ENCODE measurements at regions not wholly inside any gene's neighbourhood (a gene's known extent, or its start where the extent isn't known, plus 50 kb on each side); places are given as distances from the start of the nearest gene placed in this dataset.
"Not testable (repeated sequence)": the region's sequence is repeated elsewhere in the genome, so short reads cannot be mapped to it uniquely, and the experiment has no call there.

- no peak for DNase-seq (ENCODE audit: low spot score)
These were observed 804.4 kb downstream of the EPHA4 start for GRCh38 chr2:220767591-220768255.

DNA sequence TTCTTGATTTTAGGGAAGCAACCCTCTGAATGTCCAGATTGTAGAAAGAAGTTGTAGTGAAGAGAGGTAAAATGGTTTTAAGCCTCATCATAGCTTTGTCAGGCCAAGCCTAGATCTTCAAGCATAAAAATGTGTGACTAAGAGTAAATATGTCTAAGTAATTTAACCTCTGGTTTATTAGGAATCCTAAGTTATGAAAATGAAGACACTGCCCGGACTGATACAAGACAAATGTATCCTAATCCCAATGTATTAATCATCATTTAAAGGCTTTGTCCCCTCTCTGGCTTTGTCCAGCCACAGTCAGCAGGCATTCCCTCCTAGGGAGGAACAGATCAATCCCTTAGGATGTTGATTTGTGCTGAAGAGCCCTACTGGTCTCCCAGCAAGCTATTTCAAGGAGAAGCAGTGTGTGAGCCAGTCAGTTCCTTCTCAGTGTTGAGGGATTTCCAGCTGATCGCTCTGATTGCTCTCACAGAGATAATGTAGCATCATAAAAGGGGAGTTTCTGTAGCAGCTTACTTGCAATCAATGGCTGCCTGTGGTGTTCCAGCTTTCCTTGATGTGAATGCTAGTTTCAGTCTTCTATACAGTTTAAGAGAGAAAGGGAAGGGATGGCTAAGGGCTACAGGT lies 796.1 kb downstream of the EPHA4 start:
- DNase-seq (ENCODE audit: low spot score) = no peak

DNA sequence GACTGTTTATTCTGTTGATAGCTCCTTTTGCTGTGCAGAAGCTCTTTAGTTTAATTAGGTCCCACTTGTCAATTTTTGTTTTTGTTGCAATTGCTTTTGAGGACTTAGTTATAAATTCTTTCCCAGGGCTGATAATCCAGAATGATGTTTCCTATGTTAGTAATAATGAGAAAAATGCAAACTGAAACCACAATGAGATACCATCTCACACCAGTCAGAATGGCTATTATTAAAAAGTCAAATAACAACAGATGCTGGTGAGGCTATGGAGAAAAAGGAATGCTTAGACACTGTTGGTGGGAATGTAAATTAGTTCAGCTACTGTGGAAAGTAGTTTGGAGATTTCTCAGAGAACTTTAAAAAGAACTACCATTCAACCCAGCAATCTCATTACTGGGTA lies 793.0 kb downstream of the EPHA4 start:
- not testable (repeated sequence) for DNase-seq (ENCODE audit: low spot score)

- DNase-seq (ENCODE audit: low spot score) = no peak
These were observed 792.6 kb downstream of the EPHA4 start for GRCh38 chr2:220779511-220779910.

DNA sequence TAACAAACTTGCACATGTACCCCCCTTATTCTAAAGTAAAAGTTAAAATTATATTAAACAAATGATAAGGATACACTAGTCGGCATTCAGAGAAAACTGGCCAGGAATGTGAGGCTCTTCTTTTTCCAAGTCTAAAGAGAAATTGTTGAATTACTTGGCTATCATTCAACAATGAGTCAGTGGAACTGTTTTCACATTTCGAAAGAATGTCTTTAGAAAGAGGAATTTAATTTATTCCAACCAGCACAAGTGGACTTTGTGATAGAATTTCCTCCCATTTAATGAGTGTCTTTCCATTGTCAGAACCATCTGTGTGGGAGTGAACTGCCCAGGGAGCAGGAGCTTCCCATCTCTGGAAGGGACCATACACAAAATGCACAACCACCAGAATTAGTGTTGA lies 792.2 kb downstream of the EPHA4 start:
- DNase-seq (ENCODE audit: low spot score) = no peak

DNA sequence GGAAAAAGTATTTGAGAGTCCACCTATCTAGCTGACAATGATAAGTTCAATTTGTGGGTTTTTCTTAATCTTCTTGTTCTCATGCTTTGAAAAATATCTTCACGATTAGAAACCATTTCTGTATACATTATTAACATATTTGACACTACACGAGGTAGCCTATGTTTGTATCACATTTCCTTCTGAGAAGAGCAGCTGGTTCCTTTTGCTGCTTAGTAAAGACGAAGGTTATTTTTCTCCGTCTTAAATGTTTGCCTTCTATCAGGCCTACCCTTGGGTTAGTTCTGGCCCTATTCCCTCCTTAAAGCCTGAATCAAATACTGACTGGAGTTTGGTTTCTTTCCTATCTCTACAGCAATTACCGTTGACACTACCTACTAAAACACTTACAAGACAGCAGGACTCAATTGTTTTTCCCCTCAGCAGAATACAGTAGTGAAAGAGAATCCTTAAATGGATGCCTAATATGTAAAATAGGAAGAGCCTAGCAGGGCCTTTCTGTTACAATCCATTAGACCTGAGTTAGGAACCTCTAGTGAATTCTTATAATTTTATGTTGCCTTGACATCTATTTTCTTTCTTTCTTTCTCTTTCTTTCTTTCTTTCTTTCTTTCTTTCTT lies 790.4 kb downstream of the EPHA4 start:
- no peak for DNase-seq (ENCODE audit: low spot score)

DNA sequence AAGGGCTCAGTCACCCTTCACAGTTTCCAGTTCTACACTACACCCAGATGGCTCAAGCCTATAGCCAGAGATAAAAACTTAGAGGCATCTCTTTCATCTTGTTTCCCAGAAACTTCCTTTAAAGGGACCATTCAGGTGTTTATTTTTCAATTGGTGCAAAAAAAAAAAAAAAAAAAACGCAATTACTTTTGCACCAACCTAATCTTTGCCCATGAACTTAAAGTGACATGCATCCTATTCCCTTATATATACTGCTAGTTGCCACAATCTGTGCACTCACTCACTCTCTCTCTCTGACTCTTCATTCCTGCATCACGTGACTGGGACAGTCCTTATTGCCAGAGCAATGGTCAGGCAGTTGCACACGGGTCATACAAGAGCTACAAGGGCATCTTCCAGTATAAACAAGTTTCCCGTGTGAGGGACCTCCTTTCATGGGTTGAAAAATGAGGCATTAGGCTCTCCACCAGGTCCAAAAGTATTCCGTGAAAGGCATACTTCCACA lies 789.4 kb downstream of the EPHA4 start:
- no peak for DNase-seq (ENCODE audit: low spot score)

GRCh38 chr2:220783671-220784070 lies 788.4 kb downstream of the EPHA4 start:
- no peak for DNase-seq (ENCODE audit: low spot score)

DNA sequence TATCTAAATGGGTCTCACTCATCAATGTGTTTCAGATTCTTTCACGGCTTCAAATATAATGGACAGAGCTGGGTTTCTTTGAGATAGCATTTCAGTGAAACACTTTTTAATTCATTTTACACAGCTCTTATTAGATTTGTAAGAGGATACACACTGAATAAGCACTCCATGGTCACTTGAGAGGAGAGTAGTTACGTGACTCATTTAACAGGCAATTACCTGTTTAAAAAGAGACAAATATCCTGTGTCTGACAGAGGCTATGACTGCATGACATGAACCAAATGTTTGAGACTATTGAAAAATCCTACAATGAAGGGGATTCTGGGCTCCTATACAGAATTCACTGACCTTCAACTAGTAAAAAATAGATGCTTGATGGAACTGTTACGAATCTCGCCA lies 786.9 kb downstream of the EPHA4 start:
- DNase-seq (ENCODE audit: low spot score) = no peak

DNA sequence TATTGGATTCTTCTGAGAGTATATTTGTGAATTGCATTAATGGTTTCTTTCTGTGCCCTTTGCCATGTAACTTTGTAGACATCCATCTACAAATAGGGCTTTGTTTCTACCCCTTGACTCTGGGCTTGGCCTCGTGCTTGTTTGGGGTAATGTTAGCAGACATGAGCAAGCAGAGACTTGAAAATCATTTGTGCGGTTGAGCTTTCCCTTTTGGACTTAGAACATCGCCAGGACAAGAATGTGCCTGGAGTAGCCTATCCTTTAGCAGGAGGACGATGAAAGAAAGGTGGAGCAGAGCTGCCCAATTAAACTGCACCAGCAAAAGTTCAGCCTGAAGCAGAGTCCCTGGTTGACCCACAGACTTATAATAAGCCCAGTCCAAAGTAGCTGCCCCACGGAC lies 785.9 kb downstream of the EPHA4 start:
- DNase-seq (ENCODE audit: low spot score) = no peak

- DNase-seq (ENCODE audit: low spot score) = no peak
These were observed 784.9 kb downstream of the EPHA4 start for GRCh38 chr2:220787251-220787650.

DNA sequence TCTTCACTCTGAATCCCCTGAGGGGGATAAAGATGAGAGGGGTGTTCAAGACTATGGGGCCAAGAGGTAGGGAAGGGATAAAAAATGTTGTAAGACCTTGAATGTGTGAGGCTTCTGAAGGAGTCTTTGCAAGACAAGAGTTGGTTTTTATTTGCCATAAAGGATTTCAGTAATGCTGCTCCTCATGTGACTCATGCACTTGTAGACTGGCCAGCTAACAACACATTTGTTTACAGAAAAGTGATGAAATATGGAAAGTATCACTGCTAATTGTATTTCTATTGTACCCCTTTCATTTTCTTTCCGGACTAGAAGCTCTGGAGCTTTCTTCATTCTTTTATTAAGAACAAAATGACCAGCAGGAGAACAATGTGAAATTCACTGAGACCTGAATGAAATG lies 782.1 kb downstream of the EPHA4 start:
- no peak for DNase-seq (ENCODE audit: low spot score)

GRCh38 chr2:220795705-220796104 lies 776.4 kb downstream of the EPHA4 start:
- DNase-seq (ENCODE audit: low spot score) = no peak

GRCh38 chr2:220811115-220811514 lies 761.0 kb downstream of the EPHA4 start:
- no peak for DNase-seq (ENCODE audit: low spot score)

DNA sequence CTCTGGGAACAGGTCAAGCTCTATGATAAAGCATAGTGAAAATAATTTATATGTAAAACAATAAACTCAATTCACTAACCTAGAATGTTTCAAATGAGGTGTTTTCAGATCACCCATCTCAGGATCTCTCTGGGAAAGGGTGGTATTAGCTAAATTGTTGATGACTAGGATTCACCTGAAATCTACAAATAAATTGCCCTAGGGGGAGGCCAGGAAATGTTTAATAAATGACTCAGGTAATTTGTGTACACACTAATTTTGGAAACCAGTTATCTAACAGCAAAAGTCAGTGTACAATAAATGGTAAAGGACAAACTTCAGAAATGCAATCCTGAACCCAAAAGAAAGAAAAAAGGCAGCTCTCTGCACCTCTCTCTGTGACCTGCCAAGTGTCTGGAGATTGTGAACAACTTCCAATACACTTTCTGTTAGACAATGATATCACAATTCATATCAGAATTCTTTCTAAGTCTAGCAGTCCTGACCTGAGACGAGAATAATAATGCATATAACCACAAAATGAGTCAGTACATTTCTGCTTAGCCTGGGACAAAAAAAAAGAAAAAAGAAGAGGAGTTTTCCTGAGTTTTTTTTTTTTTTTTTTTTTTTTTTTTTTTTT lies 760.0 kb downstream of the EPHA4 start:
- DNase-seq (ENCODE audit: low spot score) = no peak

- no peak for DNase-seq (ENCODE audit: low spot score)
These were observed 757.7 kb downstream of the EPHA4 start for GRCh38 chr2:220814441-220814840.

DNA sequence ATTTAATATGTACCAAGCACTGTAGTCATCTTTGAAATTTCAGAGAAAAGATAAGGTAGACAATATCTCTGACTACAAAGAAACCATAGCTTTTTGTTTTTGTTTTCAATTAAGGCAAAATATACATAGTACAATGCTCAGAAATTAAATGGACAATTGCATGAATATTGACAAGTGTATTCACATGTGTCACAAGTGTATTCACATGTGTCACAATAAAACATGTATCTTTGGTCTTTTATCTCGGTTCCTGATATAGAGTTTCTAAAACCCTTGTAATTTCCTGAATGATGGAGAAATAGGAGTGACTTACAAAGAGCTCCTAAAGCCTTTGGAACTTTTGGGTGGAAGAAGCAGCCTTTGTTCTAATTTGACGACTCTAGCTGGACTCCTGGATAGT lies 756.4 kb downstream of the EPHA4 start:
- DNase-seq (ENCODE audit: low spot score) = no peak

- DNase-seq (ENCODE audit: low spot score) = no peak
These were observed 750.4 kb downstream of the EPHA4 start for GRCh38 chr2:220821683-220822082.

DNA sequence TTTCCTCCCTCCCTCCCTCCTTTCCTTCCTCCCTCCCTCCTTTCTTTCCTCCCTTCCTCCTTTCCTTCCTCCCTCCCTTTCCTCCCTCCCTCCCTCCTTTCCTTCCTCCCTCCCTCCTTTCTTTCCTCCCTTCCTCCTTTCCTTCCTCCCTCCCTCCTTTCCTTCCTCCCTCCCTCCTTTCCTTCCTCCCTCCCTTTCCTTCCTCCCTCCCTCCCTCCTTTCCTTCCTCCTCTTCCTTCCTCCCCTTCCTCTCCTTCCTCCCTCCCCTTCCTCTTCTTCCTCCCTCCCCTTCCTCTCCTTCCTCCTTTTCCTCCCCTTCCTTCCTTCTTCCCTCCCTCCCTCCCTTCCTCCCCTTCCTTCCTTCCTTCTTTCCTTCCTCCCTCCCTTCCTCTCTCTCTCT lies 748.5 kb downstream of the EPHA4 start:
- not testable (repeated sequence) for DNase-seq (ENCODE audit: low spot score)

DNA sequence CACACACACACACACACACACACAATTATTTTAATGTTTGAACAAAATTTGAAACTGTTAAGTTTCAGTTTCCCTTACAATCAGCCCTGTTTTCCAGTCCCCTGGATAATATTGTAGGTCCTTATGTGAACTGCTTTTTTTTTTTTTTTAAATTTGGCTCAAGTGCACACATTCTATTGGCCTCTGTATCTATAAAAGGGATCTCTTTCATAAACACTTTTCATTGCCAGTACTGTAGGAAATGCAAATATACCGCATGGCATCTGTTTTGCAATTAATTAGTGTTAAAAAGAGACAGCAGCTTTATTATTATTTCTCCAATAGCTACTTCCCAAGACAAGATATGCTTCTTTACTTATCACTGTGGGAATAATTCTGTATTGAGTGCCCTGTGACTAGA lies 738.7 kb downstream of the EPHA4 start:
- DNase-seq (ENCODE audit: low spot score) = no peak

DNA sequence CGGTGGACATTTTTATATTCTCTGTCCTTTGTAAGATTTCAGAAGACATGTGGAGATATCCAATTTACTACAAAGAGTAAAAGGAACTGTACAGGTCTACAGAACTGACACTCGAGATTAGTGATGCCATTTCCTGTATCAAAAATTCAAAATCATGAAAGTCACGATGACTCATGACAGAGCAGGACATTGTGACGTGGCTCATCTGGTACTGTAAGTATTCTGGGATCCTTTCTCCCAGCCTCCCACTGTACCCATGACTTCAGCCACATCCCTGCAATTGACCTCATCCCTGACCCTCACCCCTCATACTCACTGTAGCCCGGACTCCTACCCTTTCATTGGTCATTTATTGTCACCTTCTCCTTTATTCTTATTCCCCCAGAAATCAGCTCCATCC lies 736.5 kb downstream of the EPHA4 start:
- DNase-seq (ENCODE audit: low spot score) = no peak

- DNase-seq (ENCODE audit: low spot score) = no peak
These were observed 734.9 kb downstream of the EPHA4 start for GRCh38 chr2:220837226-220837625.

All from ureter (tissue), 1 donor.